GM19452 (cell line): ENCODE measurements at regions not wholly inside any gene's neighbourhood (a gene's known extent, or its start where the extent isn't known, plus 50 kb on each side); places are given as distances from the start of the nearest gene placed in this dataset.
"Not testable (repeated sequence)": the region's sequence is repeated elsewhere in the genome, so short reads cannot be mapped to it uniquely, and the experiment has no call there.

Experiments
- ATAC-seq: cut with Tn5 transposase; IDR thresholded peaks from one replicate; pipeline ENCODE4 v1.9.1; 2021; ENCODE audit not compliant: unreplicated experiment

DNA sequence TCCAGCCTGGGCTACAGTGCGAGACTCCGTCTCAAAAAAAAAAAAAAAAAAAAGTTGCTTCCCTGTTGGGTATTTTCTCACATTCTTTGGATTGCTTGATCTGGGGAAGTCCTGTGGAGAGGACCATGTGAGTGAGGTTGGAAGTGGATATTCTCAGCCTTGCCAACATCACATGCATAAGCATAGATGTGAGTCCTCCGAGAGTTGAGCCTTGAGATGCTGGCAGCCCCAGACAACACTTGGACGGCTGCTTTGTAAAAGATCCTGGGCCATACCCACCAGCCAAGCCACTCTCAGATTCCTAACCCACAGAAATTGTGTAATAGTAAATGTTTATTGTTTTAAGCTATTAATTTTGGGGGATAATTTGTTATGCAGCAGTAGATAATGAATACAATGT is 1570.0 kb upstream of the GOT2 start:
- ATAC-seq = no peak

DNA sequence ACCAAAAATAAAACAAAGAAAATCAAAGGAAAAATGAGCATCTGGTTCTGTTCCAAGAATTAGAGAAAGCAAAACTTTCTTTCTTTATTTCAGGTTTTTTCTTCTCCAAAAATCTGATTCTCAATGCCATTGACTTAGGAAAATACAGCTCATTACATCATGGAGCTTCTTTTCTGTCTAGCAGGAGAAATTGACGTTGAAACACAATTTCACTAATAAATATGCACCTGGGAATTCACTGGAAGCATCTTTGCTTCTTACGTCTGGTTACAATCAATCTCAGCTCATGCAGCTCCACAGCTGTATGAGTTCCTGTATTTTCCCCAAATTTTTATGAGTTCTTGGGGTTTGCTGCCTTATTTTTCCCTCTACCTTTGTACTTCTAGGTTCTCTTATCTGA is 1568.6 kb upstream of the GOT2 start:
- ATAC-seq = no peak

DNA sequence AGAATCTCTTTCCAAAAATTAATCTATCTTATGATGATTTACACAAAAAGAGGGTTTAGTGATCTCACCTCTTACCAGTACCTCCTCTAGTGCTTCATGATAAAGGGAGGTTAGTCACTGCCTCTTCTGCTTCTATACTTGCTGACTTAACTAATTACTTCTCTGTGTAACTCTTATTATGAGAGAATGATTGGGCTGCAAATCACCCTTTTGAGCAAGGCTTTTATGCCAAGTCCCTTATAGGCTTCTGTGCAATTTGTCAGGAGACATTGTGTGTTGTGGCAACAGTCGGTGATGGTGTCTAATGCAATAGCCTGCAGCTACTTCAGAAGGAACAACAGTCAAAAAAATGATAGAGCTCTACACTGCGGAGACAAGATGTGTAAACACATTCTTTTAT is 1568.1 kb upstream of the GOT2 start:
- ATAC-seq = no peak

DNA sequence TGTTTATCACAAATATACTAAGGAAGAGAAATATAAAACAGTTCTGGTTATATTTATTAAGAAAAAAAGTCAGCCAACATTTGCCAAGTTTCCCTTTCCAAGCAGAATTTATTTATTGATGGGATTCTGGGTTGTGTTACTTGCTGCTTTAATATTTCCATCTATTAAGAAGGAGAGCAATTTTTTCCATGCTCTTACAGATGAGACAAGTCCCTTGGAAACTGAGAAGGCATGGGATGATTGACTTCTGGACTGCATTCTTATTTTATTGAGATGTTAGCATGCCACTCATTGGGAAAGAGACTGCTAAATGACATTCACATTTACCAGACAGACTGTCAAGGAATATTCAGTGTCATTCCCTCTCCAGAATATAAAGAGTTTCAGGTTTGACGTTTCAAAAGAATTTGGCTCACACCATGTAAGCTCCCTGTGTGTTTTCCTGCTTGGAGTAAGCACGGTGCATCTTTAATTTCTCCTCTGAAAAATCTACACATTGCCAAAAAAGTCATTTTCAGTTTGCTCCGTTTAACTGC is 1565.2 kb upstream of the GOT2 start:
- ATAC-seq = no peak

DNA sequence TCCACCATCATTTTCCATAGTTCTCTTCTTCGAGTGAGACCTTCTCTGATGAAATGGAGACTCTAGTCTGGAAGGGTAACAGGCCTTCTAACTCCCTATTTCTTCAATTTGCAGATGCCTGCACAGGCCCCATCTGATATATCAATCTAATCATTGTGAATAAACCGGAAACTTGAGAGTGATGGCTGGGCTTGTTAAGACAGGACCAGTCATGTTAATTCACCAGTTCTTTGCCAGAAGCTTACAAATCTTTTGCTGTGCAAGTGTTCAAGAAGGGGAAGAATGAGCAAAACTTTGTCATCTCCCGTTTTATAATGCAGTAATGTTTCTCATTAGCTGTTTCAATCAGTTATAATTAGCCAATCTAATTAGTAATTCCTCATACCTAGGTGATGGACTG is 1561.3 kb upstream of the GOT2 start:
- ATAC-seq = no peak

DNA sequence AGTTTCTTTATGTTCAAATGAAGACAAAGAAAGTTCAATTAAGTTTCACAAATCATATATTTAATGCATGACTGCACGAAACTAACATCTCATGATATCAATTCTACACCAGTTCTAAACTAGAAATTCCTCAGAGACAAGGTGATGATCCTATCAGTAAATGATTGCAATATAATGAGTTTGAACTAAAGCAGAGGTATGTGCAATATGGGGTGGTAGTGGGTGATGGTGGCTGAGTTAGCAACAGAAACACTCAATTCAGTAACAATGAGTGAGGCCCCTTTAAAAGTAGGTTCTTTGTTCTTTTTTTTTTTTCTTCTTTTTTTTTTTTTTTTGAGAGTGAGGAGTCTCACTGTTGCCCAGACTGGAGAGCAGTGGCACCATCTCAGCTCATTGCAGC is 1551.7 kb upstream of the GOT2 start:
- ATAC-seq = no peak

DNA sequence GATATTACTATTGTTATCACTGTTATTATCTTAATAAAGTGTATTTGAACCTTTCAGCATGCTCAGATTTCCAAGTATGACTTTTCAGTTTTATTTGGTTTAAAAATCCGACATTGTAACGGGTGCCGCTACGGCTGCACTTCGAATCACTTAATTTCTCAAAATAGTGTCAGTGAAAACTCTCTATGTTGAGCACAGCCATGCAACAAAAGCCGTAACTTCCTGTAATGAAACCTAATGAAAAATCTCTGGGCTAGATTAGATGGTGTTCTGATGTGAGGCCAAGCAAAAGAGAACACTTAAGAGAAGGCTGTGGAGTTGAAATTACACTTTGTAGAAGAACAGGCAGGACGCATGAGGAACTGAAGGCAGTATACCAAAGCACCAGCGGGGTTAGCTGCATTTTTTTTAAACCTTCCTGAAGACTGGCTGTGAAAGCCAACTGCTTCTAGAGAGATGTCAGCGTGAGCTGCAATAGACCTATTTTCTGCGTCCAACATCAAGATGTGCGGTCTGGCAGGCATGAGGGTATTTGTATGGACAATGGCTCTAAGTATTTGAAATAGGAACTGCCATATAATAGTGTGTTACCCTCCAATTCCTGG is 1545.0 kb upstream of the GOT2 start:
- no peak for ATAC-seq

DNA sequence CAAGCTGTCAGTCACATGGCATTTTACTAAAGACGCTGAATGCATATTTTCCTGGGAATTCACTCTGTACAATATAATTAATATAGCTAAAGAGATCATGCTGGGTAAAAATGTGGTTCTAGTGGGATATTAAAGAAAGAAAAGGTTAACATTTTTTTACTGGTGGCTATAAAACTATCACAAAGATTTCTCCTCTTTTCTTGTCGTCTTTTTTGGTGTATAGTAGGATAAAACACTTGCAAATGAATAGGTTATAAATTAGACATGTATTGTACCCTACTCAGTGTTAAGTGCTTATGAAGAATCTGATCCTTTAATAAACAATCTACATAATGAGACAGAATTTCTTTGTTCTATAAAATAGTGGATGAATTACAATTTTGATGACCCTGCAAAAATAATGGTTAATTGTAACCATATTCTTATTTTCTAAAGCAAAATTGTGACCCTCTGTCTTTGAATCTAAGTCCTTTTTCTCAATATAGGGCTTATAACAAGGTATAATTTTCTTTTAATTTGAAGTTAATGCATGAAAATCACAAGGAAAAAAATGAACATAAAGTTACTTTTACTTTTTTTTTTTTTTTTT is 1540.4 kb upstream of the GOT2 start:
- ATAC-seq = no peak

DNA sequence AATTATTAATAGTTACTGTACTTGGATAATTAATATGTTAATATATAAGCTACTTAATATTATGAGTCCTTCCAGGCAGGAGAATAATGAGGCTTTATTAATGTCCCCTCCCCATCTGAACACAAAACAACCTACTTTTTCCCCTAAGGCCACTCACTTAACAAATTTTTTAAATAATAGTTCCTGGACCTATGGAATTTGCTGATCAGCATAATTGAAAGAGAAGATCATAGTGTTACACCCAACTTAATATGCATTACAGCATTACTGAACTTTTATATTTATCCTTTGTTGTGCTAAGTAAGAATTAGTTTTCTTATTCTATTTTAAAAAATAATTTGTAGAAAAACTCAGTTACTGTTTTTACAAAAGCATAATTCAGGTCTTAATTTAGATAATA is 1537.7 kb upstream of the GOT2 start:
- no peak for ATAC-seq

DNA sequence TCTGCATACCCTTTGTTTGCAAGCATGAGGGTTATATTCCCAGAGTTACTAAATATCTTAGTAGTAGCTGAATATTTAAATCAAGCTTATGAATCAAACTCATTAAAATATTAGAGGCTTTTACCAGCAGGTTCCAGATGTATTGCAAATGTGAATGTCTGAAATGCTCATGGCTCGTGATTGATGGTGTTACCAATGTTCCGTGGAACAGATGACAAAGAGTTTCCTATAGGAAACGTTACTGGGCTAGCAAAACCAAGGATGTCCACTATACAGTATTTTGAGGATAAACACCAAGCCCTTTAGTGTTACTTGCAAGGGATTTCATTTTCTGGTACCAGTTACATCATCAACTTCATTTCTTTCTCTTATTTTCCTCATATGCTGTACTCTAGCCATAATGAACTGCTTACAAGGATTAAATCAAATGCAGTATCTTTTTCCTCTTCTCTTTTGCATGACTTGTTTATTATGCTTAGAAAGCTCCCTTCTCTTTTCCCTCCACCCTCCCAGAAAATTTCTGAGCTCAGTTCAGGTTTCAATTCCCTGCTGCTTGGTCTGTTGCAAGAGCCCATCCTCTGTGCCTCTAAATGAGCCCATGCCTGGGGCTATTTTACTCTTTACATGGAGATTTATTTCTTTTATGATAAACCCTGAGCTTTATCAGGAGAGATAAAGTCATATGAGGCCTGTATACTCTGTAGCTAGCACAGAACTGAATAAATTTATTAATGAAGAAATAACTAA is 1537.1 kb upstream of the GOT2 start:
- no peak for ATAC-seq

DNA sequence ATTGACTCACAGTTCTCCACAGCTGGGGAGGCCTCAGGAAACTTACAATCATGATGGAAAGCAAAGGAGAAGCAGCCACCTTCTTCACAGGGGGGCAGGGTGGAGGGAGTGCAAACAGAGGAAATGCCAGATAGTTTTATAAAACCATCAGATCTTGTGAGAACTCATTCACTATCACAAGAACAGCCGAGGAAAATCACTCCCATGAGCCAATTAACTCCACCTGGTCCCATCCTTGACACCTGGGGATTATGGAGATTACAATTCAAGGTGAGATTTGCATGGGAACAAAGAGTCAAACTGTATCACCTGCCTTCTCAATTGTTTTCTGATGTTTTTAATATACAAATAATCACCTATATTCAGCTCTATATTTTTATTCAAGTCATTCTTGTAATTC is 1527.3 kb upstream of the GOT2 start:
- ATAC-seq = no peak

DNA sequence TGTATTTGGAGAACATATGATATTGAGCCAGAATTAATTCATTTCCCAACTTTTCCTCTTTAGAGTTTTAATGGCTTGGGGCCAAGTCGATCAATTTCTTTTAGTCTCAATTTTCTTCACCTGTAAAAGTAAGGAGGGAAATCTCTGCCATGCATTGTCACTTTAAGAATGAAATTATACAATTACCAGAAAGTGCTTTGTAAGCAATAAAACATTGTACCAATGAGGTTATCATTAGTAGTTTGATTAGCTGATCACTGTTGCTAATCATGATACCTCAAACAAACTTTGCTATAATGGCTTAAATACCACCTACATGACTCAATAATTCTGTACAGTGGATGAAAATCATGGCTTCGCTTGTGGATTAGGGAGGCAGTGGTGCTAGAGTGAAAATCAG is 1525.8 kb upstream of the GOT2 start:
- ATAC-seq = no peak

DNA sequence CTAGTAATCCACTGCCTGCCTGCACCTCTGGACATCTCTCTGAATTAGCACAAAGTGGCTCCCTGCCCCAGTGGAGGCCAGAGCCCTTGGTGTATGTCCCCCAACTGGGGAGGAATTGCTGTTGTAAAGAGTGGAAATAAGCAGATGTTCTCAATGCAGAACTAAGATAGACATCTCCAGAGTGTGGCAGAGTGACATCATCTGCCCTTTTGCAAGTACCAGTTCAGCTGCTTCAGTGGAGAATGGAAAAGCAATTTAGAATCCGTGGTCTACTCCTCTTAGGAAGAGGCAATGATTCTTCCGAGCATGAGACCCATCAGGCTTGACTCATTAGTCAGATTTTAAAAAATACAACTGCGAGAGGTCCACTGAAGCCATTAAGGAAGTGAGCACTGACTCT is 1512.0 kb upstream of the GOT2 start:
- no peak for ATAC-seq

DNA sequence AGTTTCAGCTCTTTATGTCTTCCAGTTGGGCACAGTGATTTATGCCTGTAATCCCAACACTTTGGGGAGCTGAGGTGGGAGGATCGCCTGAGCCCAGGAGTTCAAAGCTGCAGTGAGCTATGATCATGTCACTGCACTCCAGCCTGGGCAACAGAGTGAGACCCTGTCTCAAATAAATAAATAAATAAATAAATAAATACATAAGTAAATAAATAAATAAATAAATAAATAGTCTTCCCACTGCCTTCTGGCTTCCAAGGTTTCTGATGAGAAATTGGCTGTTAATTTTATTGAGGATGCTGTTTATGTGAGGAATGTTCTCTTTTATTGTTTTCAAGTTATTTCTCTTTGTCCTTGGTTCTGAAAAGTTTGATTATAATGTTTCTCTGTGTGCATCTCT is 1507.6 kb upstream of the GOT2 start:
- no peak for ATAC-seq

DNA sequence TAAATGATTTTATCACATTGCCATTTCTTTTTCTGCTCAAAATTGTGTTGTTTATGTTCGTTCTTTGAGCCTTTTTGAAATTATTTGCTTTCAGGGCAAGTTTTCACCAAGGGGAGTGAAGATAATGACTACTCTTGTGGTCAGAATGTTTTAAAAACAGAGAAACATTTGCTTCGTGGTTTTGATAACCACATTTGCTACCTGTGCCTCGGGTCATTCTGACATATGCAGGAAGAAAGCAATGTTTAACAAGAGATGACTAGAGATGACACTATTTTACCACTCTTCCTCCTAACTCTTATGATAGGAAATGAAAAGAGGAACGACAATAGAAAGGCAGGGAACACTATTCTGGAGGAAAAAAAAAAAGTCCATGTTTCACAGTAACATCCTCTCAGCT is 1496.5 kb upstream of the GOT2 start:
- ATAC-seq = no peak

DNA sequence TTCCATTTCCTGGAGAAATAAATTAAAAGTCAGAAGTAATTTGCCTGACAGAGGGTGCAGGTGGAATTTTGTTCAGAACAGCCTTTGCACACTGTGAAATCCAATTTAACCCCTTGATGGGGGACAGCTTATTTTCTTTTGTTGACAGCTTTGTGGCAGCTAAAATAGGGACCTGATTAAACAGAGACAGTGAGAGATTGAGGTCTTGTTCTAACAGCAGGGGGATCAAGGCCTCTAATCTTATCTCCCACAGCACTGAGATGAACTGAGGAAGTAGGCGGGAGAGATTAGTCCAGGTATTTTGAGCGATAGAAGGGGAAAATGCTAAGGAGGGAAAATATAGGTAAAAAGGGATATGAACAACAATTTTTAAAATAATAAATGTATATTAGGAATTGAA is 1491.4 kb upstream of the GOT2 start:
- ATAC-seq = no peak

DNA sequence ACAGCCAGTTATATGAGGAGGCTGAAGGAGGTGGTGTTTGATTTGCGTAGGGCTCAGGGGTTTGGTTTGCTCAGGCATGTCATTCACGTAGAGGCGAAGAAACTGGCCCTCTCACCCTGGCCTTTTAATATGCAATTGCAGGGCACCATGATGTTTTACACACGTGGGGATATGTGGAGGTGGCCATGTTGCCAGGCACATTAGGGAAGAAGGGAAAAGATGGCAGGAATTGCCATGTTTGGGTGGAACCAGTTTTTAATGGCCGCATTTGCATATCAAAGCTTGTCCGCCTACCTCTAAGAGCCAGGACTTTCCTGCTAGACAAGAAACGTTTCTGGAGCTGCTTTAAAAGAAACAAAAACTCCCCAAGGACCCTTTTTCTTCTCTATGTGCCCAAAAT is 1483.7 kb upstream of the GOT2 start:
- ATAC-seq = no peak

DNA sequence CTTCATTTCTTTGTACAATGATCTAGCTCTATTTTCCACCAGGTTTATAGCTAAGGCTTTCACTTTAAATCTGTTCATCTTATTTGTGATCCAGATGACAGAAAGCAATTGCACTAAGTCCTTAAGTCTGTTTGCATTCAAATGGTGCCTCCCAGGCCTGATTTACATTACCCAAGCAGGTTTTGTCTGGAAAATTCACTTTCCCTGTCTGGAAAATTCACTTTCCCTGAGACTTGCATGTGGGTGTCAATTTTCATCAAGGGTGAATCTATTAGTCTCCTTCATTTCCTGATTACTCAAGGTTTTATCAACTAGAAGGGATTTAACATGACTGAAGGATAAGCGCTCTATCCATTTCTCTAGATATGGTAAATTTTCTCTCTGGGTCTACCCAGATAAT is 1480.2 kb upstream of the GOT2 start:
- ATAC-seq = no peak

DNA sequence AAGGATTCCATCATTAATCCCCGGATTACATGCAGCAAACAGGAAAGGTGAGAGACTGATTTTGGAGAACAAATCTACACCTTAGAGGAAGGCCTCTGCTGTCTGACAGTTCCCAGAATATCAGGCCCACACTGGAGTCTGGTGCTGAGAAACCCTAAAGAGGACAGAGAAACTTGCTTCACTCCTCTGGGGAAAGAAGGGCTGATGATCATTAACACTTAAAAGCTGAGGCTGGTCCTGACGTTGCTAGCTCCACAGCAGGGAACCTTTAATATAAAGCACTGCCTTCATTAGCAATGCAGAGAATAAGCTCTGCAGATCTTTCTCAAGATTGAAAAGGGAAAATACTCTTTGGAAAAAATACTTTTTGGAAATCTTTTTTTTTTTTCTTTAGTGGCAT is 1472.4 kb upstream of the GOT2 start:
- ATAC-seq = no peak

DNA sequence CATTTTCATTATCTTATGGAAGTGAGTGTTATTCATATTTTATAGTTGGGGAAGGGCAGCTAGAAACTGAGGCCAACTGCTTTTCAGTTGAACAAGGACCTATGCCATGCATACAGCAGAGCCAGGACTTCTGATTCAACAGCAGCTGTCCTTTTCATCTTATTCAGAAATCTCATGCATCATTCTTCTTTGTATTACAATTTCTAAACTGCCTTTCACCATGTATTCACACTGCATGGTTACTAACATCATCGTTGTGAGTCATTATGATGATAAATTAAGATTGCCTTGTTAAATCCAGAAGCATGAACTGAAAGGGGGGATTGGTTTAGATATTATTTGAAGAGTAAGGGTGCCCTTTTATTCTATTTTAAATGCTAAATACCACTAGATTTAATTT is 1470.1 kb upstream of the GOT2 start:
- no peak for ATAC-seq

DNA sequence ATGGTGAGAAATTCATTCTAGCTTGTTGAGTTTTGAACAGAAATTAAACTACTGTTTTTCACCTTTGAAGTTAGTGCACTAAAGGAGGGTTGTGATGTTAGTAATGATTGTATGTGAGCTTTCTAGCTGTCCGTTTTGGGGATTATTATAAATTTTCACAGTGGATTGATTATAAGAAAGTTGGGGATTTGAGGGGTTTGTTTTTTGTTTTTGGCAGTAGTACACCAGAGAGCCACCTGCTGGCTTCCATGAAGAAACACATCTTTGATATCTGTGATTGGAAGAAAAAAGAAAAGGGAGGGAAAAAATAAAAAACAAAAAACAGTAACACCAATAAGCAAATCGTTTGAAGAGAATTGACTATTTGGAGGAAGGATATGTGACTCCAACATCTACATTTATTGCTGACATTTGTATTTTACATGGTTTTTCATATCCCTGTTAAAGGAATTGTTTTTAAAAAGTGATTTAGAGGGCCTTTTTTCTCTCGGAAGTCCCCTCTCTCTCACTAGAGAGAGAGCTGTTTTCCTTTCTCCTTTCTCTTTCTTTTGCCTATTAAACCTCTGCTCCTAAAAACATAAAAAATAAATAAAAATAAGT is 1469.5 kb upstream of the GOT2 start:
- ATAC-seq = no peak

DNA sequence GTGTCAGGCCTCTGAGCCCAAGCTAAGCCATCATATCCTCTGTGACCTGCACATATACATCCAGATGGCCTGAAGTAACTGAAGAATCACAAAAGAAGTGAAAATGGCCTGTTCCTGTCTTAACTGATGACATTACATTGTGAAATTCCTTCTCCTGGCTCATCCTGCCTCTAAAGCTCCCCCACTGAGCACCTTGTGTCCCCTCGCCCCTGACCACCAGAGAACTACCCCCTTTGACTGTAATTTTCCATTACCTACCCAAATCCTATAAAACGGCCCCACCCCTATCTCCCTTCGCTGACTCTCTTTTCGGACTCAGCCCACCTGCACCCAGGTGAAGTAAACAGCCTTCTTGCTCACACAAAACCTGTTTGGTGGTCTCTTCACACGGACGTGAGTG is 1466.6 kb upstream of the GOT2 start:
- not testable (repeated sequence) for ATAC-seq
